ENCODE measurements at regions not wholly inside any gene's neighbourhood (a gene's known extent, or its start where the extent isn't known, plus 50 kb on each side); places are given as distances from the start of the nearest gene placed in this dataset.

- H3K36me3 ChIP-seq (ENCODE audit: control insufficient read depth, insufficient read depth, low read length), result no peaks in the 10 kb centered on the region
- ATAC-seq (no peak), DNase-seq (ENCODE audit: low read depth, low spot score) (no peak)
- in situ Hi-C loops (cut with HindIII; ENCODE audit: low pct_unique_long_range_greater_than_20kb, low sequenced_read_pairs) (no loop called here), intact Hi-C loops (cut with micrococcal nuclease; ENCODE audit: unreplicated experiment) (no loop called here)
- H3K27me3 ChIP-seq (ENCODE audit: control insufficient read depth, insufficient read depth, low read length), result no peaks in the 10 kb centered on the region
- H3K27ac ChIP-seq (ENCODE audit: low read length), result no peak overlapping the region
- no peaks in the 10 kb centered on the region for H3K4me1 ChIP-seq (ENCODE audit: control insufficient read depth, insufficient read depth, low read length)
- CTCF ChIA-PET, result no interaction called here
- POLR2A ChIA-PET, result no interaction called here
- no TSS peak for BruUV-seq (replicated peaks)
- H3K4me3 ChIP-seq (ENCODE audit: low read depth in 2 of 2, low read length in 2 of 2), result no peak overlapping the region
- no peak for TF ChIP-seq POLR2AphosphoS5 (IDR thresholded peaks at IDR 0.05; ENCODE audit: low read depth, low read length)
- TF ChIP-seq REST (IDR thresholded peaks at IDR 0.05; ENCODE audit: insufficient read depth in 1 of 2, low read depth in 2 of 2, low read length in 1 of 2), result no peak
- TF ChIP-seq TCF7L2 (IDR thresholded peaks at IDR 0.05; ENCODE audit: low read depth, low read length), result no peak
- TF ChIP-seq CTCF (IDR thresholded peaks at IDR 0.05), result no peak
- no peak for TF ChIP-seq SIN3A (IDR thresholded peaks at IDR 0.05; ENCODE audit: borderline replicate concordance, insufficient read depth, low read depth, low read length)
- H3K9me3 ChIP-seq (ENCODE audit: control insufficient read depth, insufficient read depth, low read depth, low read length), result no peaks in the 10 kb centered on the region
Observed at GRCh38 chr2:180141600-180141999, 134.5 kb upstream of the CWC22 start.

GRCh38 chr2:180133736-180134135, 126.6 kb upstream of the CWC22 start:
- no peak for ATAC-seq
- Histone ChIP-seq H3K27ac (ENCODE audit: low read length) (no peak overlapping the region), H3K36me3 (ENCODE audit: control insufficient read depth, insufficient read depth, low read length) (no peaks in the 10 kb centered on the region), H3K27me3 (ENCODE audit: control insufficient read depth, insufficient read depth, low read length) (no peaks in the 10 kb centered on the region), H3K4me1 (ENCODE audit: control insufficient read depth, insufficient read depth, low read length) (no peaks in the 10 kb centered on the region), H3K9me3 (ENCODE audit: control insufficient read depth, insufficient read depth, low read depth, low read length) (no peaks in the 10 kb centered on the region; the same call in 1 of the 2 replicates), H3K4me3 (ENCODE audit: low read depth in 2 of 2, low read length in 2 of 2) (no peak overlapping the region)
- CTCF ChIA-PET, result no interaction called here
- DNase-seq (ENCODE audit: low read depth, low spot score), result no peak
- intact Hi-C loops (cut with micrococcal nuclease; ENCODE audit: unreplicated experiment) (no loop called here), in situ Hi-C loops (cut with HindIII; ENCODE audit: low pct_unique_long_range_greater_than_20kb, low sequenced_read_pairs) (no loop called here)
- BruUV-seq (replicated peaks), result no TSS peak
- TF ChIP-seq TCF7L2 (IDR thresholded peaks at IDR 0.05; ENCODE audit: low read depth, low read length) (no peak), POLR2AphosphoS5 (IDR thresholded peaks at IDR 0.05; ENCODE audit: low read depth, low read length) (no peak), CTCF (IDR thresholded peaks at IDR 0.05) (no peak), SIN3A (IDR thresholded peaks at IDR 0.05; ENCODE audit: borderline replicate concordance, insufficient read depth, low read depth, low read length) (no peak), REST (IDR thresholded peaks at IDR 0.05; ENCODE audit: insufficient read depth in 1 of 2, low read depth in 2 of 2, low read length in 1 of 2) (no peak)
- POLR2A ChIA-PET, result no interaction called here
